GM19463 (cell line): ENCODE measurements at regions not wholly inside any gene's neighbourhood (a gene's known extent, or its start where the extent isn't known, plus 50 kb on each side); places are given as distances from the start of the nearest gene placed in this dataset.

Source experiments
- ATAC-seq: cut with Tn5 transposase; IDR thresholded peaks from one replicate; pipeline ENCODE4 v1.9.1; 2021; ENCODE audit warnings: mild to moderate bottlenecking, moderate library complexity; ENCODE audit not compliant: unreplicated experiment

GRCh38 chr6:148140772-148141557 lies 201.7 kb upstream of the SASH1 start:
- no peak for ATAC-seq

- ATAC-seq = no peak
Observed at GRCh38 chr6:148142821-148143220, 199.8 kb upstream of the SASH1 start.

GRCh38 chr6:148143771-148144170 lies 198.9 kb upstream of the SASH1 start:
- ATAC-seq = no peak

- peak; percentile 62 for ATAC-seq
Observed at GRCh38 chr6:148144917-148145521, 197.6 kb upstream of the SASH1 start.

GRCh38 chr6:148146717-148147462 lies 195.7 kb upstream of the SASH1 start:
- peak; percentile 60 for ATAC-seq

GRCh38 chr6:148147463-148147830 lies 195.2 kb upstream of the SASH1 start:
- no peak for ATAC-seq

- no peak for ATAC-seq
Observed at GRCh38 chr6:148151896-148152643, 190.6 kb upstream of the SASH1 start.

- ATAC-seq = no peak
Observed at GRCh38 chr6:148154668-148155067, 188.0 kb upstream of the SASH1 start.

GRCh38 chr6:148155293-148155692 lies 187.3 kb upstream of the SASH1 start:
- no peak for ATAC-seq

- ATAC-seq = no peak
Observed at GRCh38 chr6:148157841-148158240, 184.8 kb upstream of the SASH1 start.

- ATAC-seq = no peak
Observed at GRCh38 chr6:148164645-148165044, 178.0 kb upstream of the SASH1 start.

GRCh38 chr6:148166339-148166968 lies 176.2 kb upstream of the SASH1 start:
- no peak for ATAC-seq

- ATAC-seq = no peak
Observed at GRCh38 chr6:148169706-148170105, 172.9 kb upstream of the SASH1 start.

- ATAC-seq = no peak
Observed at GRCh38 chr6:148170286-148170685, 172.4 kb upstream of the SASH1 start.

GRCh38 chr6:148173548-148173947 lies 169.1 kb upstream of the SASH1 start:
- ATAC-seq = no peak

GRCh38 chr6:148175550-148176188 lies 167.0 kb upstream of the SASH1 start:
- no peak for ATAC-seq

- no peak for ATAC-seq
Observed at GRCh38 chr6:148177589-148178233, 164.9 kb upstream of the SASH1 start.

GRCh38 chr6:148179786-148180185 lies 162.9 kb upstream of the SASH1 start:
- ATAC-seq = no peak

- no peak for ATAC-seq
Observed at GRCh38 chr6:148182378-148182777, 160.3 kb upstream of the SASH1 start.

GRCh38 chr6:148183776-148184175 lies 158.9 kb upstream of the SASH1 start:
- no peak for ATAC-seq
